DMS 273 (cell line): ENCODE measurements at regions not wholly inside any gene's neighbourhood (a gene's known extent, or its start where the extent isn't known, plus 50 kb on each side); places are given as distances from the start of the nearest gene placed in this dataset.

Experiments
- DNase-seq: peaks from one replicate; lab custom pipeline; 2025; ENCODE audit not compliant: unreplicated experiment; lab: John Stamatoyannopoulos, UW

GRCh38 chr11:44670794-44671193, 56.0 kb upstream of the TSPAN18 start:
- no peak for DNase-seq

DNA sequence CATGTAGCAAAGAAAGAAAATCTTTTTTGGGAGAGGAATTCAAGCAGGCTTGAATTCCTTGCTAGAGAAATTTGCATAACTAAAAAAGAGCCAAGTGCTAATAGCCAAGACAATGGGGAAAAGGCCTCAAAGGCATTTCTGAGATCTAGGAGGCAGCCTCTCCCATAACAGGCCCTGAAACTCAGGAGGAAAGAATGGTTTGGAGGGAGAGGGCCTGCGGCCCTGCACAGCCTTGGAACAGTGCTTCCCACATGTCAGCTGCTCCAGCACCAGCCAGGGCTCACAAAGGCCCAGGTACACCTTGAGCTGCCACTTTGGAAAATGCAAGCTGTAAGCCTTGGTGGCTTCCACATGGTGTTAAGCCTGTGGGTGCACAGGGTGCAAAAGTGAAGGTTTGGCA, 55.5 kb upstream of the TSPAN18 start:
- DNase-seq = no peak

DNA sequence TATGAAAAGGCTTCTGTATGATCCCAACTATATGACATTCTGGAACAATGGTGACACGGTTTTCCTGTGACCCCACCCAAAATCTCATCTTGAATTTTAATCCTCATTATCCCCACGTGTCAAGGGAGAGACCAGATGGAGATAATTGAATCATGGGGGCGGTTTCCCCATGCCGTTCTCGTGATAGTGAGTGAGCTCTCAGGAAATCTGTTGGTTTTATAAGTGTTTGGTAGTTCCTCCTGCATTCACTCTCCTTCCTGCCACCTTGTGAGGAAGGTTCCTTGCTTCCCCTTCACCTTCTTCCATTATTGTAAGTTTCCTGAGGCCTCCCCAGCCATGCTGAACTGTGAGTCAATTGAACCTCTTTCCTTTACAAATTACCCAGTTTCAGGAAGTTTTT, 53.1 kb upstream of the TSPAN18 start:
- DNase-seq = peak; percentile 52

GRCh38 chr11:44674809-44675208, 52.0 kb upstream of the TSPAN18 start:
- DNase-seq = no peak

- no peak for DNase-seq
Observed at GRCh38 chr11:44675906-44676305, 50.9 kb upstream of the TSPAN18 start.
